Caki2 (cell line): ENCODE measurements at regions not wholly inside any gene's neighbourhood (a gene's known extent, or its start where the extent isn't known, plus 50 kb on each side); places are given as distances from the start of the nearest gene placed in this dataset.
"Not testable (repeated sequence)": the region's sequence is repeated elsewhere in the genome, so short reads cannot be mapped to it uniquely, and the experiment has no call there.

Experiments
- DNase-seq: peaks from one replicate; pipeline ENCODE4 v3.0.0-alpha.2; 2015; ENCODE audit warnings: low read depth
- in situ Hi-C: cut with HindIII; loops from 2 replicates; pipeline ENCODE4 v1.10.0; 2016; ENCODE audit warnings: low sequenced_read_pairs, low pct_unique_long_range_greater_than_20kb, mixed read lengths

DNA sequence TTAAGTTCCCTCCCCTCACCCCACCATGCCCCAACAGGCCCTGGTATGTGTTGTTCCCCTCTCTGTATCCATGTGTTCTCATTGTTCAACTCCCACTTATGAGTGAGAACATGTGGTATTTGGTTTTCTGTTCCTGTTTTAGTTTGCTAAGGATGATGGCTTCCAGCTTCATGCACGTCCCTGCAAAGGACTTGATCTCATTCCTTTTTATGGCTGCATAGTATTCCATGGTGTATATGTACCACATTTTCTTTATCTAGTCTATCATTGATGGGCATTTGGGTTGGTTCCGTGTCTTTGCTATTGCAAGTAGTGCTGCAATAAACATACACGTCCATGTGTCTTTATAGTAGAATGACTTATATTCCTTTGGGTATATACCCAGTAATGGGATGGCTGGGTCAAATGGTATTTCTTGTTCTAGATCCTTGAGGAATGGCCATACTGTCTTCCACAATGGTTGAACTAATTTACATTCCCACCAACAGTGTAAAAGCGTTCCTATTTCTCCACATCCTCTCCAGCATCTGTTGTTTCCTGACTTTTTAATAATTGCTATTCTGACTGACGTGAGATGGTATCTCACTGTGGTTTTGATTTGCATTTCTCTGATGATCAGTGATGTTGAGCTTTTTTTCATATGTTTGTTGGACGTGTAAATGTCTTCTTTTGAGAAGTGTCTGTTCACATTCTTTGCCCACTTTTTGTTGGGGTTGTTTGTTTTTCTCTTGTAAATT lies 93.8 kb upstream of the TMEM17 start:
- DNase-seq, in situ Hi-C loops: not testable (repeated sequence)

DNA sequence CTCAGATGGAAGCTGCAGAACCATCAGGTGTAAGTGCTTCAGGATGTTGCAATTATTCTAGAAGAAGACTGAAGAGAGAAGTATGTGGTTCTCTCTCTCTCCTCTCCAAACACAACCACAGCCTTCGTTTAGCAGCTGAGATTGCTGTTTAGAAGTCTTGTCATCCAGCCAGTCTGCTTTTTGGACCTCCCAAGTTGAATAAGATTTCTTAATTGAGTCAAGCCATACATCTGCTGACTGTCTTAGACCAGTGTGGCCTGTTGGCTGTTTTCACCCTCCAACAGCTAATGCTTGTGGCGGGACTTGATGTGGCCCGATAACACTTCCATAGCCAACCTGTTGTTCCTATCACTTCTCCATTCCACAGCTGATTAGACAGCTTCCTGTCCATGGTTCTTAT lies 91.3 kb upstream of the TMEM17 start:
- no peak for DNase-seq
- in situ Hi-C loops: no loop called here

DNA sequence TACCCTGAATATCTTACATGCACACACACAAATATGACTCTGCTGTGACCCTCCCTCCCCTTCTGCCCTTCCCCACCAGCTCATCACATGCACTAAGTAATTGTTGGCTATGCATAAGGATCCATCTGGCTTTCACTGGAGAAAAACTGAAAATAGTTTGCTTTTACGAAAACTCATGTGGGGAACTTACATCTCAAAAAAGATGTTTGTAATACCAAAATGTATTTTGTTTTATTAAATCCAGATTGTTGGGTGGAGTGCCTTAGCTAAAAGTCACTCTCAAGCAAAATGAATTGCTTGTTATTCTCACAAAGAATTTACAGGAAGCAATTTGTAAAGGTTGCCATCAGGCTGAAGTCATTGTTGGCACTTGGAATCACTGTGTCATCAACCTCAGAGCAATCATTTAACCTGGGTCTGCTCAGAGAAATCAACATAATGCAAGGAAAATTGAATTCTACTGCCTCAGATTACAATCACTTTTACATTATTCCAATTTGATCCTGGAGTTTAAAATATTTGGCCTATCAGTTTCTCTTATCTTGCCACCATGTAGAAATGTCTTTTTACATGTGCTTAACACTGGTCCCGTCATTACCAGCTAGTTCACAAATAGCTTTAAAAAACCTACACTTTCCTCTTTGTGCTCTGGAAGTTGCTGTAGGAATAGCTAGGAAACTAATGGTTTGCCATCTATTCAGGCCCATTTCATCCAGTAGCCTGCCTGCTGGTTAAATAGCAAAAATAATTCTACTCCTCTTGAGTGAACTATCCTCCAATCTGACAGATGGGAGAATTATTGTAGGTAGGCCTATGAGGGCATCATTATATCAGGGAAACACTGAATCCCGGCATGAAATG lies 90.3 kb upstream of the TMEM17 start:
- in situ Hi-C loops: no loop called here
- DNase-seq: no peak

DNA sequence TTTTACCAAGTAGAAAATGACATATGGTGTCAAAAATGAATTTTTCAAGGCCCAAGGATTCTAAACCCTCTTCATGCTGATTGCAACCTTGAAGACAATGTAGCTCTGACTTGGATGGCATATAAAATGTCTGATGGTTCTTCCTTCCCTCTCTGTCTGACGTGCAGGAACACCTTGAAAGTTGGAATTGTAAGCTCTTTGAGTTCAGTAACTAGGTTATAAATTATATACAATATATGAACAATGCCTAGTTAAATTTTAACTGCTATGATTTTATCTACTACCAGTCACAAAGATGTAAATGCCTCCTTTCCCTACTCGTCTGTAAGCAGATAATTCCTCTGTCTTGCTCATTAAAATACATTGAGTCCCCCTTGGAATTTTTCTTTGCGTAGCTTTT lies 89.5 kb upstream of the TMEM17 start:
- no peak for DNase-seq
- in situ Hi-C loops: no loop called here

DNA sequence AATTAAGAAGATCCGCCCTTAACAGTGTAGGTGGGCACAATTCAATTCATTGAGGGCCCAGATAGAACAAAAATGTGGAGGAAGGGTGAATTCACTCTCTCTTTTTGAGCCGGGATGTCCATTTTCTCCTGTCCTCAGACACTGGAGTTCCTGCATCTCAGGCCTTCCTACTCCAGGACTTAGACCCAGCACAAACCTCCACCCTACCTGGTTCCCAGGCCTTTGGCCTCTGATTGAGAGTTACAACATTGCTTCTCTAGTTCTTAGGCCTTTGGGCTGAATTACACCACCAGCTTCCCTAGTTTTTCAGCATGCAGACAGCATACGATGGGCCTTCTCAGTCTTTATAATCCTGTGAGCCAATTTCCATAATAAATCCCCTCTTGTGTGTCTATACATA lies 87.8 kb upstream of the TMEM17 start:
- in situ Hi-C loops: no loop called here
- DNase-seq: no peak

DNA sequence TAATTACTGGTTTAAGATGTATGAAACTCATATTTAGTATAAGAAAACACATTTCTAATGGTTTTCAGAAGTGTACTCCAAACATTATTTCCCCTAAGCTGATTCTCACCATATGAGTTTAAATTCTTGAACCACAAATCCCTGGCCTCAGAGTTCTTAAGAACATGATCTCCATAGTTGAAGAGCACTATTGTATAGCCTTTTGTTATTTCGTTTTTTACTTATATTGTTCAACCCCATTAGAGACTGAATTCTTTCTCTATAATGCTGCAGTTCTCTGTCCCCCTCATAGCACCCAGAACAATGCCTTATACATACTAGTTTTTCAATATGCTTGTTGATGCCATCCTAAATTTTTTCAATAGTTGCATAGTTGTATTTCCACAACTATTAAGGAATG lies 85.5 kb upstream of the TMEM17 start:
- in situ Hi-C loops: no loop called here
- no peak for DNase-seq

DNA sequence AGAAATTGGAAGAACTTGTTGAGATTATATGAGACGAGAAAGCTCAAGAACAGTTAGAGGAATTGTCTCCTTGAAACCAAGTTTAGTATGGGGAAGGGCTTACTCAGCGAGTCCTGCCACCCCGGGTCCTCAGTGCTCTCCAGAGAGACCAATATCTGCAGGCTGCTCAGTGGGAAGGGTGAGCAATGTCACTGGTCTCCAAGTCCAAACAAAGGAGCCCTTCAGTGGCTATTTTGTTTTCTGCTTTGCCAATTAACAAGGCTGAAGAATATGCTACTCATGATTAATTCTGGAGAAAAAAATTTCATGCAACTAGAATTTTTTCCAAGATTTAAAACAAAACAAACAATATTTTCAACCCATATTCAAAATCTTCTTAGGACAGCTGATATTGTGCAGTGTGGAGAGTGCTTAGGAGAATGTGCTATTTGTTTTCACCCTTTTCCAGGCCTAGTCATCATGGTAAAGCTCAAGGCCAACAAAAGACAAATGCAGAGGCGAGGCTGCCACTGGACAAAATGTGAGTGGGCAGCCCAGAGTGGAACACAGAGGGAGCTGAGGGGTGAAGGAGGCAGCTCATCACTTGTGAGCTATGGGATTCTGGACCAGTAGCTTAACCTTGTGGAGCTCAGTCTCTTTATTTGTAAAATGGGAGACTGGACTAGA lies 83.8 kb upstream of the TMEM17 start:
- in situ Hi-C loops: no loop called here

DNA sequence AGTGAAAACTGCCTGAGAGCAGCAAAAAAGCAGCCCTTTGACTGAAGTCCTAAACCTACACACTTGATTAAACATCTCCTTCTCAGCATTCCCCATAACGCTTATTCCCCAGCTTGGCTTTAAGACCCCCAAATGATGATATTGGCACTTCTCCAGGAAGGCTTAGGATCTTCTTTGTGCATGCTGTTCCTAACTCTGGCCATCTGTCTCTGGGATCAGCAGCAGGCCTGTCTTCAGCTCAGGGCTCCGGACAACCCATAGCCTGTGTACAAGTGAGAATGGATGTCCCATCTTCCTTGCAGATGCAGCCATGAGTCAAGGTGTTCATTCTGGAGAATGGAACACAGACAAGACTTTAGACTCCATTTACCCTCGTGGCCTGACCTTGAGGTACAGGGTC lies 81.6 kb upstream of the TMEM17 start:
- in situ Hi-C loops: no loop called here
- no peak for DNase-seq

More for the DNA sequence above, 83.8 kb upstream of the TMEM17 start:
- DNase-seq: no peak

DNA sequence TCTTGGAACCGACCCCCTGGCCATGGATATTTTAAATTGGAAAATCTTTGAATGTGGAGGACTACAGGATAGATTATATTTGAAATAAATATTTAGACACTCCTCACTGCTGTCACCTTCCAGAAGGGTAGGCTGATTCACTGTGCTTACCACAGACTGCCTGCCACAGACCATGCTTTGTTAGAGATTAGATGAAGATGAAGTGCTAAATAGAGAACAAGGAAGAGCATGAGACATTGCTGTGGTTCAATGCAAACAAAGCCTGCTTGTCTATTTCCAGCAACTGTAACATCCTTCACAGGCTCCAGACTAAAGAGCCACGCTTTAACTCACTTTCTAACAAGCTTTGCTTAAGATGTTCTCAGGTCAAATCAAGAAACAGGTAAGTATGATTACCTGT lies 81.0 kb upstream of the TMEM17 start:
- in situ Hi-C loops: no loop called here
- no peak for DNase-seq

DNA sequence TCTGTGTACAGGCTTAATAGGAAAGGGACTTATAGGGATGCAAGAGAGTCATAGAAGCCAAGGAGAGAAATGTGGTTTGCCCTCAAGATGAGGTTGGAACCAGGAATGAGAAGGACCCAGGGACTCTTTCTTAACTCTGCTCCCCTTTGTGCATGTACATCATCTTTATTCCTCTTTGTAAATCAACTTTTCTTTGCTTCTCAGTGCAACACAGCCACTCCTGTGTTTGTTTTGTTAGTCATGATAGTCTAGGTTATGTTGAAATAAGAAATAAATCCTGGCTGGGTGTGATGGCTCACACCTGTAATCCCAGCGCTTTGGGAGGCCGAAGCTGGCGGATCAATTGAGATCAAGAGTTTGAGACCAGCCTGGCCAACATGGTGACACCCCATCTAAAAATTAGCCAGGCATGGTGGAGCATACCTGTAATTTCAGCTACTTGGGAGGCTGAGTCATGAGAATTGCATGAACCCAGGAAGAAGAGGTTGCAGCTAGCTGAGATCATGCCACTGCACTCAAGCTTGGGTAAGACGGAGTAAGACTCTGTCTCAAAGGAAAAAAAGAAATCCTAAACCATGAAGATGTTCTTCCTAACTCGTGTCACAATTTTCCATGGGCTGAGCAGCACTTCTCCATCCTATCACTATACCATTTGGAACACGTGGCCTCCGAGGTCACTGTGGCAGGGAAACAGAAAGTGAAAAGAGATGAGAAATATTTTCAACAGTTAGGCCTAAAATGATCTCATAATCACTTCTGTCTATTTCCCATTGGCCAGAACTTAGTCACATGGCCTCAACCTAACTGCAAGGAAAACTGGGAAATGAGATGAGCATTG lies 73.0 kb upstream of the TMEM17 start:
- in situ Hi-C loops: no loop called here
- peak; percentile 90 for DNase-seq

DNA sequence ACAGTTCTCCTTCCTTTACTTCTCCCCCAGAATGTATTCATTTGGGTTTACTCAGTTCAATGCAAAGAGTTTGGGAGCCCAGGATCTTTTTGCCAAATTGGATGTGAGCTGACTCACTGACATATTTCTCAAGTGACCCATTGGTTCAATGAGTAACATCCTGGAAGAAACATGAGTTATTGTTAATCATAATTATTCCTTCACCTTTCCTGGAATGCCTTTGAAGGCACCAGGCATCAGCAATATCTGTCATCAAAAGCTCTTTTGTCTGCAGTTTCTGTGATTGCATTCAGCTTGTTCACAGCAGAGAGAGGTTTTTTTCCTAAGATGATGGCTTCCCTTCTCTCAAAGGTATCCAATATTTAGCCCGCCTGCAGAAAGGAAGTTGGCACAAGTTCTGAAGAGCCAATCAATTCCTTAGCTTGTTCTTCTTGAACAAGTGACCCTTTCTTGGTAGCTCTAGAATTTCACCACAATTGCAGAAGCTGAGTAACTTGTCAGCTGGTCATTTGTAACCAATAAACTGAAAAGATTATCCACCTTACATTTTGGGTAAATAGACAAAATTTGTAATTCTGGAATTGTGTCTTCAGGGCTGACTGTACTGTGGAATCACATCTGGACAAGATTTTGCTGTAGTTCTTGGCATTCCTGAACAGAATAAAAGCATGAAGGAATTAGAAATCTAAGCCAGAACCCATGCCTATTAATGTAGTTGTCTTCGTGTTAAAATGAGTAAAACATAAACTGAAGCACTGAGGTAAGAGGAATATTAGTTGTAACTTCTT lies 72.2 kb upstream of the TMEM17 start:
- in situ Hi-C loops: no loop called here
- DNase-seq: peak; percentile 86

DNA sequence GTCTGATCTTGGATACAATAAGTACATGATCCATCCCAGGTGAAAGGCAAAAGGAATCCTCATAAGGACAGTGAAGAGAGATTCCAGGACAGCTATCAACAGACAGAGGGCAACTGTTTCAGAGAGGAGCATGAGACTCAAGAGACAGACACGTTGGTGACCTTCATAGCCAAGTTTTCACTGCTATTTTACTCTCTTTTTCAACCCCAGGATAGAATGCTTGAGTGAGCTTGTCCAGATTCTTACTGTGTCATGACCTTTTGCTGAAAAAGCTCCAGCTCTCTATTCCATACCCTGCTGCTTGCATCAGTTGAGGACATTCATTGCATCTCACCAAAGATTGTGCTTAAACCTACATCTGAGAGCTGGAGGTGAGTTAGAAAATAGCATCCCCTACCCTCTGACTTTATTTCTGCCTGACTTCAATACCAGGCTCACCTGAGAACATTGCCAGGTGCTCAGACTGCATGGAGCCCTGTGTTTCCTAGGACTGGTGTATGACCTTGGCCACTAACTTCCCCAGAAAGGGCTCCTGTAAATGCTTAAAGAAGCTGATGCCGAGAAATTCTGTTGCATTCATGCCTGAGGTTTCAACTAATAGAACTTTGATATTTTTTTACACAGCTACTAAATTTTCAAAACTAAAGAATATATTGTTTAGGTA lies 70.4 kb upstream of the TMEM17 start:
- DNase-seq: peak; percentile 22

DNA sequence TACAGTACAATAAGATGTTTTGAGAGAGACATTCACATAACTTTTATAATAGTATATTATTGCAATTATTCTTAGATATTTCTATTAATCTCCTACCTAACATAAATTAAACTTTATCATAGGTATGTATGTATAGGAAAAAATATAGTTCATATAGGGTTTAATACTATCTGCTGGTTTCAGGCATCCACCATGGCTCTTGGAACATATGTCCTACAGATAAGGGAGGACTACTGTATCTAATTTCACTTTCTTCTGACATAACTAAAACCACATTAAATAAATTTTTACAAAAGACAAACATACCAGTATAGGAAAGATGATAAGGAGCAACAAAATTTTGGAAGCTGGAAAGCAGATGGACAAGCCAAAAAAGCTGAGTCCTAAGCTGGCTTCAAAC lies 67.9 kb upstream of the TMEM17 start:
- DNase-seq: no peak
- in situ Hi-C loops: no loop called here

More for the DNA sequence above, 70.4 kb upstream of the TMEM17 start:
- in situ Hi-C loops: no loop called here

DNA sequence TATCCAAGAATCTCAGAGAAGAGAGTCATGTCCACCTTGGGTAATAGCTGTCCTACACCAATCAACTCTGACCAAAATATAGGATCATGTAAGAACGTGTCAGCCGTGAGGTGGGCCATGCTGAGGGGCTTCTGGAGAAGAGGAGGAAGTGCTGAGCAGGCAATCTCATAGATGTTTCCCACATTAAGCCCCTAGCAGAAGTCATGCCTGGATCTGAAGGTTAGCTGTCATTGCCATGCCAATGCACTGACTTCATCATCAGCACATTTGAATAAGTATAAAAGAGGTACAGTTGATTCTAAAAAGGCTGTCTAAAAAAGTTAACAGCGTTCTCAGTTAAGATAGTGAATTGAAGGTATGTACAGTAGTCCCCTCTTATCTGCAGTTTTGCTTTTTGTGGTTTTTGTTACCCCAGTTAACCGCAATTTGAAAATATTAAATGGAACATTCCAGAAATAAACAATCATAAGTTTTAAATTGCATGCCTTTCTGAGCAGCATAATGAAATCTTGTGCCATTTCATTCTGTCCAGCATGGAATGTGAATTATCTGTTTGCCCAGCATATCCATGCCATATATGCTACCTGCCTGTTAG lies 67.2 kb upstream of the TMEM17 start:
- no peak for DNase-seq
- in situ Hi-C loops: no loop called here

DNA sequence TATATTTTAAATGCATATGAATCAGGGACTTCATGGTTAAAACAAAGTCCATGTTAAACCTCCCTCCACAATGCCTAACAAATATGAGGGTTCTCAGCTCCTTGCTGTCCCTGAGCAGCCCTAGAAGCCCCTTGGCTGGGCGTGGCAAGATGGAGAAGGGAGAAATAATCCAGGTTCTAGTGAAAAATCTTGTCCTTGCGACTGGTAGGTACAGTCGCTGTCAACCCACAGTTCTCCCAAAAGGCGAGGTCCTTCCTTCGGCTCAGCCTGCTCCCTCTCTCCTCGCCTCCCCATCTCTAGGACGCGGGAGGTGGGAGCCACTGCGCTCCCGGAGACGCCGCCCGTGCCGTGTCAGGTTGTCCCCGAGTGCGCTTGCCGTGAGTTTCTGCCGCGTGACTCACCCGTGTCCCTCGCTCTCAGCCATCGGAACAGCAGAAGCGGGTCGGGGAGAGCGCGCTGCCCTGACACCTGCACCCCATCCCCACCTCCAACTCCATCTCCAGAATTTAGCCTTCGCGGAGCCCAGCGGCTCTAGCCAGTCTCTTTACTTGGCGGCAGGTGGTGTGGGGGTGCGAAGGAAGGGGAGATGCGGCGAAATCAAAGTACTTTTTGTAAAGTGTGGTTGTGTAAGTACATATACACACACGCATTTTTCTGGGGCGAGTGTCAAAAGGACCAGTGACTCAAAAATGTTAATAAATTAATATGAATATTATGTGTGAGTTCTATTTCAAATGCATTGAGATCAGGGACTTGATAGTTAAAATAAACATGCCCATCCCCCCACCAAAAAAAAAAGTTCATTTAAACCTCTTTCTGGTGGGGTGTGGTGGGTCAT lies 65.1 kb upstream of the TMEM17 start:
- no peak for DNase-seq
- in situ Hi-C loops: no loop called here
